Brain pericyte (primary cell): ENCODE measurements at regions not wholly inside any gene's neighbourhood (a gene's known extent, or its start where the extent isn't known, plus 50 kb on each side); places are given as distances from the start of the nearest gene placed in this dataset.

Experiments used
- DNase-seq: peaks from one replicate; pipeline ENCODE4 v3.0.0-alpha.2; 2012; ENCODE audit warnings: low read depth, low spot score

- no peak for DNase-seq
Measured at GRCh38 chr5:97400537-97400936, 217.5 kb upstream of the RIOK2 start.

- no peak for DNase-seq
Measured at GRCh38 chr5:97405941-97406340, 222.9 kb upstream of the RIOK2 start.

GRCh38 chr5:97406946-97407676 is 224.1 kb upstream of the RIOK2 start:
- no peak for DNase-seq

- DNase-seq = no peak
Measured at GRCh38 chr5:97408331-97408730, 225.3 kb upstream of the RIOK2 start.

GRCh38 chr5:97412959-97413358 is 229.9 kb upstream of the RIOK2 start:
- no peak for DNase-seq

GRCh38 chr5:97417986-97418385 is 234.9 kb upstream of the RIOK2 start:
- DNase-seq = no peak

- DNase-seq = no peak
Measured at GRCh38 chr5:97418462-97418861, 235.4 kb upstream of the RIOK2 start.

- no peak for DNase-seq
Measured at GRCh38 chr5:97420646-97421045, 237.6 kb upstream of the RIOK2 start.

- DNase-seq = no peak
Measured at GRCh38 chr5:97422678-97423077, 239.6 kb upstream of the RIOK2 start.

- DNase-seq = no peak
Measured at GRCh38 chr5:97425511-97425910, 242.5 kb upstream of the RIOK2 start.

GRCh38 chr5:97427235-97427634 is 244.2 kb upstream of the RIOK2 start:
- DNase-seq = no peak

- DNase-seq = no peak
Measured at GRCh38 chr5:97434021-97434420, 251.0 kb upstream of the RIOK2 start.

- DNase-seq = no peak
Measured at GRCh38 chr5:97436405-97436804, 253.4 kb upstream of the RIOK2 start.

- no peak for DNase-seq
Measured at GRCh38 chr5:97443740-97444139, 260.7 kb upstream of the RIOK2 start.

GRCh38 chr5:97449172-97449571 is 266.1 kb upstream of the RIOK2 start:
- no peak for DNase-seq

- no peak for DNase-seq
Measured at GRCh38 chr5:97452646-97453045, 269.6 kb upstream of the RIOK2 start.

GRCh38 chr5:97453263-97453662 is 270.2 kb upstream of the RIOK2 start:
- DNase-seq = no peak

- no peak for DNase-seq
Measured at GRCh38 chr5:97454015-97454414, 271.0 kb upstream of the RIOK2 start.

- DNase-seq = no peak
Measured at GRCh38 chr5:97455996-97456395, 272.9 kb upstream of the RIOK2 start.

GRCh38 chr5:97458851-97459250 is 275.8 kb upstream of the RIOK2 start:
- DNase-seq = no peak

GRCh38 chr5:97471951-97472350 is 288.9 kb upstream of the RIOK2 start:
- DNase-seq = no peak

GRCh38 chr5:97475847-97476246 is 292.8 kb upstream of the RIOK2 start:
- DNase-seq = no peak

- no peak for DNase-seq
Measured at GRCh38 chr5:97476852-97477534, 293.9 kb upstream of the RIOK2 start.
